ENCODE measurements at regions not wholly inside any gene's neighbourhood (a gene's known extent, or its start where the extent isn't known, plus 50 kb on each side); places are given as distances from the start of the nearest gene placed in this dataset.

DNA sequence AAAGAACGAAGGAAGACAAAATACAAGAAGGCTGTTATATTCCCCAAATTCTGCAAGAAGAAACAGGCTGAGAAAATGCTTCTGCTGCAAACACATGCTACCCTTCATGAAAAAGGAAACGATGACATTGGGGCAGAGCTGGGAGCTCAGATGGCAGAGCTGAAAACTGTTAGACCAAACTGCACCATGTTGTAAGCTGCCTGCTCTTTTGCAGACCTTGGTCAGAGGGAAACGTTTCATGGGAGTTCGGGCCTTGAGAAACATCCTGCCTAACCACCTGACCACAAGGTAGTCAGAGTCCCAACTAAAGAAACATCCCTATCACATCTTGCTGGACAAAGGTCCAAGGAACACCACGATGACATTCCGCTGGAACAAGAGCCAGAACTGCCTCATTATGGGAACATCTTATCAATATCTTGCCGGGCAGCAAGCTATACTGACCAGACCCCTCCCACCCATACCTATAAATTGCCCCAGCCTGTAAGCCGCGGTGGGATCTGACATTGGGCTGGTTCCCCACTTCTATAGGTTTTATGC, 110.7 kb upstream of the CTSC start:
- Mint-ChIP-seq H3K36me3 (ENCODE audit: low read depth) (no peaks in the 10 kb centered on the region), H3K27me3 (ENCODE audit: low read depth) (peaks cover 47% of the 10 kb centered on the region), H3K4me1 (ENCODE audit: low read depth) (no peaks in the 10 kb centered on the region), H3K27ac (ENCODE audit: unreplicated experiment) (no peak overlapping the region), H3K4me3 (ENCODE audit: unreplicated experiment) (no peak overlapping the region), H3K9me3 (ENCODE audit: low read depth) (no peaks in the 10 kb centered on the region)
- no peak for DNase-seq (ENCODE audit: low spot score)
- TF ChIP-seq, protein P1, sequence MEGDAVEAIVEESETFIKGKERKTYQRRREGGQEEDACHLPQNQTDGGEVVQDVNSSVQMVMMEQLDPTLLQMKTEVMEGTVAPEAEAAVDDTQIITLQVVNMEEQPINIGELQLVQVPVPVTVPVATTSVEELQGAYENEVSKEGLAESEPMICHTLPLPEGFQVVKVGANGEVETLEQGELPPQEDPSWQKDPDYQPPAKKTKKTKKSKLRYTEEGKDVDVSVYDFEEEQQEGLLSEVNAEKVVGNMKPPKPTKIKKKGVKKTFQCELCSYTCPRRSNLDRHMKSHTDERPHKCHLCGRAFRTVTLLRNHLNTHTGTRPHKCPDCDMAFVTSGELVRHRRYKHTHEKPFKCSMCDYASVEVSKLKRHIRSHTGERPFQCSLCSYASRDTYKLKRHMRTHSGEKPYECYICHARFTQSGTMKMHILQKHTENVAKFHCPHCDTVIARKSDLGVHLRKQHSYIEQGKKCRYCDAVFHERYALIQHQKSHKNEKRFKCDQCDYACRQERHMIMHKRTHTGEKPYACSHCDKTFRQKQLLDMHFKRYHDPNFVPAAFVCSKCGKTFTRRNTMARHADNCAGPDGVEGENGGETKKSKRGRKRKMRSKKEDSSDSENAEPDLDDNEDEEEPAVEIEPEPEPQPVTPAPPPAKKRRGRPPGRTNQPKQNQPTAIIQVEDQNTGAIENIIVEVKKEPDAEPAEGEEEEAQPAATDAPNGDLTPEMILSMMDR (IDR thresholded peaks at IDR 0.05) = no peak

DNA sequence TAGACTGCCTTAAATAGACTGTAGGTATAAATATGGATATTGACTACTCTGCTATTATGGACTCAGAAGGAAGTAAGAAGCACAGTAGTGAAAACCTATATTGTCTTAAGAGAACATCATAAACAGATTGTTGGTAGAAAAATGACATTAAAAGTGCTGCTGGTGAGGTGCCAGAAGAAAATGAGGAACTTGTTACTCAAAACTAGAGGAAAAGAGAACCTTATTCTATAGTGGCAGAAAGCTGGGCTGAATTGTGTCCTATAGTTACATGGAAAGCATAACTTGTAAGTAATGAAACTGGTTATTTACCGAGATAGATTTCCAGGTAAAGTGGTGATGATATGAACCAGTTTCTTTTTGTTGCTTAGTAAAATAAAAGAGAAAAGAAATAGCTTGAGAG, 109.7 kb upstream of the CTSC start:
- no peak overlapping the region for H3K27ac Mint-ChIP-seq (ENCODE audit: unreplicated experiment)
- H3K4me1 Mint-ChIP-seq (ENCODE audit: low read depth) = no peaks in the 10 kb centered on the region
- peaks cover 46% of the 10 kb centered on the region for H3K27me3 Mint-ChIP-seq (ENCODE audit: low read depth)
- TF ChIP-seq, protein P1 (IDR thresholded peaks at IDR 0.05) = no peak
- no peak for DNase-seq (ENCODE audit: low spot score)
- no peaks in the 10 kb centered on the region for H3K36me3 Mint-ChIP-seq (ENCODE audit: low read depth)
- no peak overlapping the region for H3K4me3 Mint-ChIP-seq (ENCODE audit: unreplicated experiment)
- H3K9me3 Mint-ChIP-seq (ENCODE audit: low read depth) = no peaks in the 10 kb centered on the region

DNA sequence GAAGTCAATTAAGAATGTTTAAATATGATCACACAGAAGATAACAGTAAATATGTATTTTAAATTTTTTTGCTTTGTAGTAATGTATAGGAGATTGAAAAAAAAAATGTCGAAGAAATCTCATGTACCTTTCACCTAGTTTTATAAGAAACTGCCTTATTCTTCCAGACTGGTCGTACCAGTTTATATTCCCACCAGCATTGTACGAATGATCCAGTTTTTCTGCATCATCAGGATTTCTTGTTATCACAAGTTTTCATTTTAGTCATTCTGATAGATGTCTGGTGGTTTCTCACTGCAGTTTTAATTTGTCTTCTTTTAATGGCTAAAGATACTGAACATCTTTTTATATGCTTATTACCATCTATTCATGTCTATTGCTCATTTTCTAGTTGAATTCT, 101.8 kb upstream of the CTSC start:
- Mint-ChIP-seq H3K4me3 (ENCODE audit: unreplicated experiment) (no peak overlapping the region), H3K27ac (ENCODE audit: unreplicated experiment) (no peak overlapping the region), H3K36me3 (ENCODE audit: low read depth) (no peaks in the 10 kb centered on the region), H3K9me3 (ENCODE audit: low read depth) (peaks cover 5% of the 10 kb centered on the region), H3K27me3 (ENCODE audit: low read depth) (peaks cover 20% of the 10 kb centered on the region), H3K4me1 (ENCODE audit: low read depth) (no peaks in the 10 kb centered on the region)
- TF ChIP-seq, protein P1 (IDR thresholded peaks at IDR 0.05) = no peak
- no peak for DNase-seq (ENCODE audit: low spot score)

DNA sequence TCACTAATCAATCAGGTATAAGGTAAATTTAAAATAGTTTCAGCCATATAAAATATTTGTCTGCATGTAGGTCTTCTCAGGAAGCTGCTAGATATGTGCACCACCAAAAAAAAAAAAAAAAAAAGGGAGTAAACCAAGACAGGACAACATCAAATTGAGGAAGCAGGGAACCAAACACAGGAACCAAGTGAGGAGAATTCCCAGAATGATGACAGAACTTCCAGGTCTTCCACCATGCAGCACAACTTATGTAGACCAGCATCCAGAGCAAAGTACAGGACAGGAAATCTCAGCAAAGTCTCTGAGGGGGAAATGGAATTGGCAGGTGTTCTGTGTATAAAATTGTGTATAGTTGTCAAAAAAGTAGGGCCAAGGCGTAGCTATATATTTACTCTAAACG, 101.2 kb upstream of the CTSC start:
- no peak for DNase-seq (ENCODE audit: low spot score)
- H3K4me1 Mint-ChIP-seq (ENCODE audit: low read depth) = no peaks in the 10 kb centered on the region

DNA sequence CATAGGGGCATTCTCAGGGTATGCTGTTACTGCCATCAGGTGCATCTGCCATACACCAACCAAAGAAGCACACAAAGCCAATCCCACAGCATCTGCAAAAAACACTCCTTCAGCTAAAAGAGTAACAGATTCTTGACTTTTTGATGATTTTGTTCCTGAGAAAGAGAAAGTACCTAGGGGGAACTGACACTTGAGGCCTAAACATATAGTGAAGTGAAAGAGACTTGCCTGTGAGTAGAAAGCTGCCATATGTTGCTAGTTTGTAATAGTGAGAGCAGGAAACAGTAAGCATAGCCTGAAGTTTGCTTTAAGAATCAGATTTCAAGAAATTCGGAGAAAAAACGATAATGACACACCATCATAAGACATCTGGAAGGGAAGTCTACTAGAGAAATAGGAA, 97.9 kb upstream of the CTSC start:
- peaks cover 5% of the 10 kb centered on the region for H3K9me3 Mint-ChIP-seq (ENCODE audit: low read depth)
- TF ChIP-seq, protein P1 (IDR thresholded peaks at IDR 0.05) = no peak
- no peaks in the 10 kb centered on the region for H3K4me1 Mint-ChIP-seq (ENCODE audit: low read depth)
- peaks cover 6% of the 10 kb centered on the region for H3K27me3 Mint-ChIP-seq (ENCODE audit: low read depth)
- H3K27ac Mint-ChIP-seq (ENCODE audit: unreplicated experiment) = no peak overlapping the region
- DNase-seq (ENCODE audit: low spot score) = no peak
- H3K4me3 Mint-ChIP-seq (ENCODE audit: unreplicated experiment) = no peak overlapping the region
- H3K36me3 Mint-ChIP-seq (ENCODE audit: low read depth) = no peaks in the 10 kb centered on the region

More for the DNA sequence above, 101.2 kb upstream of the CTSC start:
- no peak overlapping the region for H3K4me3 Mint-ChIP-seq (ENCODE audit: unreplicated experiment)
- no peak overlapping the region for H3K27ac Mint-ChIP-seq (ENCODE audit: unreplicated experiment)
- H3K27me3 Mint-ChIP-seq (ENCODE audit: low read depth) = peaks cover 16% of the 10 kb centered on the region
- TF ChIP-seq, protein P1 (IDR thresholded peaks at IDR 0.05) = no peak
- no peaks in the 10 kb centered on the region for H3K36me3 Mint-ChIP-seq (ENCODE audit: low read depth)
- H3K9me3 Mint-ChIP-seq (ENCODE audit: low read depth) = peaks cover 5% of the 10 kb centered on the region
